Fibroblast of skin of back (primary cell): ENCODE measurements at regions not wholly inside any gene's neighbourhood (a gene's known extent, or its start where the extent isn't known, plus 50 kb on each side); places are given as distances from the start of the nearest gene placed in this dataset.
"Not testable (repeated sequence)": the region's sequence is repeated elsewhere in the genome, so short reads cannot be mapped to it uniquely, and the experiment has no call there.

Experiments
- DNase-seq: peaks from one replicate; pipeline ENCODE4 v3.0.0-alpha.2; 2013

GRCh38 chr4:156391325-156391653 lies 437.6 kb upstream of the CTSO start:
- no peak for DNase-seq

GRCh38 chr4:156390599-156391324 lies 437.1 kb upstream of the CTSO start:
- DNase-seq, result no peak

DNA sequence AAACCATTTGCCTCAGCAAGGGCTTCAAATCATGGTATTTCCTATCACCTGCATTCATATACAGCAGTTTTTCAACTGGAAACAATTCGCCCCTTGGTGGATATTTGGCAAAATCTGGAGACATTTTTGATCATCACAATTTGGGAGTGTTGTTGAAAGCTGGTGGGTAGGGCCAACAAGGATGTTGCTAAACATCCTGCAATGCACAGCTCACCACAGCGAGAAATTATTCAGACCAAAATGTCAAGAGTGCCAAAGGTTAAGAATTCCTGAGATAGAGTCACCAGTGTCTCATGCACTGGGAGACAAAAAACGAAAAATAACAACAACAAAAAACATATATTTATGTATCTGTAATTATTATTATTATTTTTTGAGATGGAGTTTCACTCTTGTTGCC lies 435.2 kb upstream of the CTSO start:
- peak; percentile 2 for DNase-seq

- DNase-seq, result peak; percentile 41
These were observed 424.5 kb upstream of the CTSO start for GRCh38 chr4:156378033-156378665.

DNA sequence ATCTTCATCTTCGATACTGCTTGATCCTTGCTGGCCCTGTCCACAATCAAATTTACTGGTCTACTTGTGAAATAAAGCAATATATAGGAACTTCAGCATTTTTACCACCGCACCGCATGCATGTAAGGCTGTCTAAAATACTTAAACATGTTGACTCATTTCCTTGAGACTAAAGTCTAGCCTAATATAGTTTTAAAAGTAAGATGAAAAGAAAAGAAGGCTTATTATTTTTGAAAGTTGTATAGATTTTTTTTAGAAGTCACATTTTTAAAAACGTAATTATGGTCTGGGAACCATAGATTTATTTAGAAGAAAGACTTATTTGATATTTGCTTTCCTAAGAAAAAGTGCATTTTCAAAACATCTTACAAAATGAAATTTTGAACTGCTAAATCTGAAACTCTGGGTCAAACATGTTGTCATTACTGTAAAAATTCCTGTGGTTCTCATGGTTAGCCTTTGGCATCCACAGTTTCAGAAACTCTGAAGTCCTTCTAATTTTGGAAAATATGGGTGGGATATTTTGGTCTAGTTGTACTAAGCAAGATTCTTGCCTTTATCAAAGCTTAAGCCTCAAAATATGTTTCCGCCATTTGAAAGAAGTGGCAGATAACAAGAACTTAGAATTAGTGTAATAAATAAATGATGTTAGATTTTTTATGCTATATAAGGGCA lies 423.5 kb upstream of the CTSO start:
- DNase-seq, result peak; percentile 79

GRCh38 chr4:156374894-156375293 lies 421.2 kb upstream of the CTSO start:
- no peak for DNase-seq

GRCh38 chr4:156374069-156374468 lies 420.4 kb upstream of the CTSO start:
- no peak for DNase-seq

DNA sequence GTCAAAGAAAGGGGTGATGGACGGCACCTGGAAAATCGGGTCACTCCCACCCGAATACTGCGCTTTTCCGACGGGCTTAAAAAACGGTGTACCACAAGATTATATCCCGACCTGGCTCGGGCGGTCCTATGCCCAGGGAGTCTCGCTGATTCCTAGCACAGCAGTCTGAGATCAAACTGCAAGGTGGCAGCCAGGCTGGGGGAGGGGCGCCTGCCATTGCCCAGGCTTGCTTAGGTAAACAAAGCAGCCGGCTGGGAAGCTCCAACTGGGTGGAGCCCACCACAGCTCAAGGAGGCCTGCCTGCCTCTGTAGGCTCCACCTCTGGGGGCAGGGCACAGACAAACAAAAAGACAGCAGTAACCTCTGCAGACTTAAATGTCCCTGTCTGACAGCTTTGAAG lies 413.8 kb upstream of the CTSO start:
- DNase-seq, result not testable (repeated sequence)

- peak; percentile 67 for DNase-seq
These were observed 408.9 kb upstream of the CTSO start for GRCh38 chr4:156362581-156362980.

DNA sequence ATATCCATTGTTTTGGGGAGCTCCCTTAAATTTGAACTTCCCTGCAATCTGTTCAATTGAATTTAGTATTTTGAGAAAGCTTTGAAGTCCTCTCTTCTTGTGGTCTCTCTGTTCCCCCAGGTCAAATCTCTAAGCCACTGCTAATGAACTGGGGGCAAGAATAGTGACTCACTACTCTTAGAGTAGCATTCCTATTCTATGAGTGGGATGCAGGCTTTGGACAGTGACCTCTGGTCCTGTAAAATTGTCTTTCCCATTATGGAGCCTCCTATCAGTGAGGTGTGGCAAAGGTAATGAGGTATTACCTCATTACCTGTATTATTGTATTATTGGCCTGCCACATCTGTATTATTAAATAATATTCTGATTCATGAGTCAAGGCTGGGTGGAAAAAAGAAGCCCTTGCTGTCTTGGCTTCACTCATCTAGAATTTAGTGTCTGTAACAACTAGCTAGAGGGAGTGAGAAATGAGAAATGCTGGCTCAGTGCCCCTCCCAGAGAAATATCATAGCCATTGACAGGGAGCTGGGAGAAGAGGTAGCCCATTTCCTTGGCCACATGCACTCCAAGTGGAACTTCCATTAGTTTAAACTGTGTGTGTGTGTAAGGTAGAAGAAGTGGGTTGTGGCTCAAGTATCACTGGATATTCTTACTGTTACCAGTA lies 393.9 kb upstream of the CTSO start:
- peak; percentile 59 for DNase-seq

GRCh38 chr4:156346959-156347385 lies 393.3 kb upstream of the CTSO start:
- peak; percentile 7 for DNase-seq

DNA sequence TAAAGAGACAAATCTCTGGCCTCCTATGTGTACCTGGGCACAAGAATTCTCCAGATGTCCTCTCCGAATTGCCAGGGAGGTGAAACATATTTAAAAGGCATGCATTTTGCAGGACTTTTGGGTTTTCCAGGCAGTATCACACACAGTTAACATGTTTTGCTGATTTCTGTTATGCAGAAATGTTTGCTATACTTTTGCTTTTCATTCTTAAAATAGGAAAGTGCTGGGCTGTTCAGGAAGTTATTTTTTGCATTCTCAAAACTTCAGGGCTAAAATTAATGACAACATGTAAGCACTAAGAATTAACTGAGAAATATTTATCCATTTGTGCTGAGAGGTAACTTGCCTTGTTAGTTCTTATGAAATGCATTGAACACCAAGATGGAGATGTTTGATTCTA lies 390.7 kb upstream of the CTSO start:
- no peak for DNase-seq

DNA sequence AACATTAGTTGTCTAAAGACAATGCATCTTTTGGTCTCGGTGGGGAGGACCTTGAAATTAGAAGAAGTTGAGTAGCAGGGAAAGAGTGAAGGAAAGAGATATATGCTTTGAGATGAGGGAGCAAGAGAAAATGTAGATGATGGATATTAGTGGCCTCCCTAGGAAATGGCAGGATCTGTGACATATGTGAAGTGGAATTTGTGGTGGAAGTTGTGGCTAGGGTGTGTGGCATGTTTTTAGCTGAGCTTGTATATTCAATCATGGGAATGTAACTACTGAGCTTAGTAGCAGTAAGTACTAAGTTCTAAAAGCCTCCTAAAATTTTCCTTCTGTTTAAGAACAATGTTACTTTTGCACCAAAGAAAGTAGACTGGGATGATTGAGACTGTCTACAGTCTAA lies 382.8 kb upstream of the CTSO start:
- DNase-seq, result peak; percentile 51

- DNase-seq, result no peak
These were observed 382.1 kb upstream of the CTSO start for GRCh38 chr4:156335721-156336120.

DNA sequence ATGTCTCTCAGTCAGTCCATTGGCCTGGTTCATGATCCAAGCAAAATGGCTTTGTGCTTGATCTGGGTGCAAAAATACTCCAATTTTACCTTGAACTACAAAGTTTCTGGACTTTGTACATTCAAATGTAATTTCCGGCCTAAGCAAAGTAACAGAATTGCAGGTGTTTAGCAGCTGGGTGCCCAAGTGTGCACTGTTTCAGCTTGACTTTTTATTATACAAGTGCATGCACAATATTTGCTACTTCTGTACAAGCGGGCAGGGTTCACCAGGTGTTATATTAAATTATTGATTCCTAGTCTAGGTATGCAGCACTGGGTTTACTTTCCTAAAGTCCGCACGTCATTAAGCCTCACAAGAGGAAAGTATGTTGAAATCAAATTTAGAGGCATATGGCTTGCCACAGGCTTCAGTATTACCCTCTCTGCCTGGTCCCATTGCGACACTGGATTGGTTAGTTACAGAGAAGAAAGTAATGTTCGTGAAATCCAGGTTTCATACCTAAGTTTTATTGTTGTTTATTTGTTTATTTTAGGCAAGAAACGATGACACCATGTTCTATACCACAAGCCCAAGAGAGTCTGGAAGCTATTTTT lies 376.9 kb upstream of the CTSO start:
- DNase-seq, result no peak

GRCh38 chr4:156329779-156330178 lies 376.1 kb upstream of the CTSO start:
- peak; percentile 17 for DNase-seq

DNA sequence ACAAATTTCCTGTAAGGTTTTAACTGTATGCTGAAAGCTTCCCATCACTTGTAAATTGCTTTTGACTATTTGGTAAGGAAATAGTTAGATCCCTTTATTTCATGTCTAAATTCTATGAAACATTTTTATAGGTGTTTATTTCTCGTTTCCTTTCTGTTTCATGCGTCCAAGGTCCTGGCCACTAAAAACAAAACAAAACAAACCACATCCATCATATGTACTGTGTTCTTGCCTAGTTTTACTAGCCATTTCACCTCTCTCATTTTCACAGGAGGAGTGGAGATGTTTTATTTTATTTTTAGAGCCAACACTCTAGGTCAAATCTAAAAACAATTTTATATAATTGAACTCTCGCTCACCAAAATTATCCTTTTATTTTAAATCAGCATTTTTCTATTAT lies 375.2 kb upstream of the CTSO start:
- DNase-seq, result no peak

DNA sequence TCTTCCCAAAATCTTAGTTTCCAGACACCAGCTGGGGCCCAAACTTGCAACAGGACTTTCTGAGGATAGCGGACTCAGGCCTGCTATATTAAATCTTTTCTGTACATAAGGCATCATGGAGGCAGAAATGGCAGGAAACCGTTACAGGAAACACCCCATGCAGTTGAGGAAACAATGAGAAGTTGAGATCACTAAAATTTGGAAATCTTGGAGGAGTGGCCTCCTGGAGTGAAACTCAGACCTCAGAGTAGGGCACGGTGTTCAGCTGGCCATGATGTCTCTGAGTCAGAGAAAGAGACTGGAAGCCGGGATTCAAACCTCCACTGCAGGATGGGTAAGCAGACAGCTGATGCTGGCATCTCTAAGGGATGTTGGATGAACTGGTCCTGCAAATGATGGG lies 372.6 kb upstream of the CTSO start:
- no peak for DNase-seq

- peak; percentile 87 for DNase-seq
These were observed 368.9 kb upstream of the CTSO start for GRCh38 chr4:156322592-156322991.

GRCh38 chr4:156321203-156321602 lies 367.5 kb upstream of the CTSO start:
- peak; percentile 82 for DNase-seq

DNA sequence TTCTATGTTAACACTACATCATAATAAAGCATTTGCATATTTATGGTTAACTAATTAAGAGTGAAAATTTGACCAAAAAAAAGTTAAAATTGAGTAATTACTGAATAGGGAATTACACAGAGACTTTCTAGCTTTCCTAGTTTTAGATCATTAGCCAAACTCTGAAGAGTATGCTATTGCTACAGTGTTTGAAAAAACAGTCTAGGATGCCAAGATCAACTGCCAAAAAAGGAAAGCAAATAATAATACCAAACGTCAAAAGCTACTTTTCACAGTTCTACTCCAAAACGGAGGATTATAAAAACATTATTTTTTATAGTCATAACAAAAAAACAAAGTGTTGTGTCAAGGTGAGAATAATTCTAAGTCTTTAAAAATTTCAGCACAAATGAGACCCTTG lies 359.8 kb upstream of the CTSO start:
- DNase-seq, result no peak

DNA sequence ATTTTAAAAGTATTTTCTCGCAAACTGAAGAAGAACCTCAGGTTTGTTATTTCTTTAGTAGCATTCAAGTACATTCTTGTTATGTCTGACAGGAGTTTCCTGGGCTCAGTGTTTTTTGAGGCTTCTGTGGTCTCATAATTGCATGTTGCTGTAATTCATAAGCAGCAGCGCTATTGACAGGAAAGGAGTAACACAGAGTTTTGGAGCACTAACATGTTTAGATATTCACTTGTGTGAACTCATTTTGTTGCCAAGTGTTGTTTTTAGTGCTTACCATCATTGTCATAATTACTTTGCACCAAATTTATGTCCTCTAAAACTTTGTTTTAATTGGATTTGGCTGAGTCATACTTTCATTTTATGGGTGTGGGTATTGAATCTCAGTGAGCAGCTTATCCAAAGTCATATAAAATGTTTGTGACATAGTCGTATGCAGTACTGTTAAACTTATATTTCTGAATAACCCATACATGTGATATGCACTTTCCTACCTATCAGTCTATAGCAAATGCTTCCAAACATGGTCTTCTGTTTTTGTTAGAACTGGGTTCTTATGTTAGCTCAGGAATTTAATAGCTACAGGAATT lies 358.7 kb upstream of the CTSO start:
- DNase-seq, result peak; percentile 25

DNA sequence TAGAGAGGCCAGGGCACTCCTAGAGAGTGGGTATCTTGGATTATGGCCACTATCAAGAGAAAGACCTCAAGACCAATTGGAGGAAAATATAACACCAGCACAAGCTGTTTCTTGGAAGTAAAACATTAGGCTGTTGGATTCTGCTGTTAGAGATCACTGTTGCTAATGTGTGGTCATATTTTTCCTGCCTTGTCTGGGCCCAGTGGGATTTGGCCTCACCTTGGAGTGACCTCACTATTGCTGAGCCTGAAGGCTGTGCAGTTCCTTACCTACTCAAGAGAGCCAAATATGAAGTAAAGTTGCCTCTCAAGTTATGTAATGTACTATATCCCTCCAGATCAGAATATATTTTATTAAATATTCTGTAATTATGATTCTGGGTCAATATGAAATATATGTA lies 355.4 kb upstream of the CTSO start:
- no peak for DNase-seq
